ENCODE measurements at regions not wholly inside any gene's neighbourhood (a gene's known extent, or its start where the extent isn't known, plus 50 kb on each side); places are given as distances from the start of the nearest gene placed in this dataset.
A peak's percentile ranks its signal among the peaks of the same experiment; 100 is the strongest.

GRCh38 chr10:58996866-58997265 is 179.6 kb upstream of the PHYHIPL start:
- TF ChIP-seq POLR2A (IDR thresholded peaks at IDR 0.05): no peak
- TF ChIP-seq, protein P1, sequence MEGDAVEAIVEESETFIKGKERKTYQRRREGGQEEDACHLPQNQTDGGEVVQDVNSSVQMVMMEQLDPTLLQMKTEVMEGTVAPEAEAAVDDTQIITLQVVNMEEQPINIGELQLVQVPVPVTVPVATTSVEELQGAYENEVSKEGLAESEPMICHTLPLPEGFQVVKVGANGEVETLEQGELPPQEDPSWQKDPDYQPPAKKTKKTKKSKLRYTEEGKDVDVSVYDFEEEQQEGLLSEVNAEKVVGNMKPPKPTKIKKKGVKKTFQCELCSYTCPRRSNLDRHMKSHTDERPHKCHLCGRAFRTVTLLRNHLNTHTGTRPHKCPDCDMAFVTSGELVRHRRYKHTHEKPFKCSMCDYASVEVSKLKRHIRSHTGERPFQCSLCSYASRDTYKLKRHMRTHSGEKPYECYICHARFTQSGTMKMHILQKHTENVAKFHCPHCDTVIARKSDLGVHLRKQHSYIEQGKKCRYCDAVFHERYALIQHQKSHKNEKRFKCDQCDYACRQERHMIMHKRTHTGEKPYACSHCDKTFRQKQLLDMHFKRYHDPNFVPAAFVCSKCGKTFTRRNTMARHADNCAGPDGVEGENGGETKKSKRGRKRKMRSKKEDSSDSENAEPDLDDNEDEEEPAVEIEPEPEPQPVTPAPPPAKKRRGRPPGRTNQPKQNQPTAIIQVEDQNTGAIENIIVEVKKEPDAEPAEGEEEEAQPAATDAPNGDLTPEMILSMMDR (IDR thresholded peaks at IDR 0.05): no peak
- DNase-seq (ENCODE audit: low spot score in 2 of 2): no peak
- intact Hi-C loops (cut with DNase I; ENCODE audit: low total_unique reads): no loop called here
- no peak overlapping the region for H3K4me3 ChIP-seq (ENCODE audit: low read depth, poor library complexity, severe bottlenecking)
- 88 to 94% methylated on average over 2 of the region's 2 CpGs for WGBS, 2 donors

- H3K4me3 ChIP-seq (ENCODE audit: low read depth, poor library complexity, severe bottlenecking): no peak overlapping the region
- 67 to 83% methylated on average over 8 of the region's 8 CpGs for WGBS, 2 donors
- TF ChIP-seq, protein P1 (IDR thresholded peaks at IDR 0.05): no peak
- no peak for TF ChIP-seq POLR2A (IDR thresholded peaks at IDR 0.05)
- peak in 1 of 2 donors; percentile 59 for DNase-seq (ENCODE audit: low spot score in 2 of 2)
- intact Hi-C loops (cut with DNase I; ENCODE audit: low total_unique reads): no loop called here
These were observed 177.3 kb upstream of the PHYHIPL start for GRCh38 chr10:58998924-58999713.

GRCh38 chr10:59000162-59000825 is 176.1 kb upstream of the PHYHIPL start:
- H3K4me3 ChIP-seq (ENCODE audit: low read depth, poor library complexity, severe bottlenecking): no peak overlapping the region
- no peak for DNase-seq (ENCODE audit: low spot score in 2 of 2)
- 70 to 100% methylated on average over 1 of the region's 1 CpG for WGBS, 2 donors
- intact Hi-C loops (cut with DNase I; ENCODE audit: low total_unique reads): no loop called here
- TF ChIP-seq POLR2A (IDR thresholded peaks at IDR 0.05): no peak
- TF ChIP-seq, protein P1 (IDR thresholded peaks at IDR 0.05): no peak

DNA sequence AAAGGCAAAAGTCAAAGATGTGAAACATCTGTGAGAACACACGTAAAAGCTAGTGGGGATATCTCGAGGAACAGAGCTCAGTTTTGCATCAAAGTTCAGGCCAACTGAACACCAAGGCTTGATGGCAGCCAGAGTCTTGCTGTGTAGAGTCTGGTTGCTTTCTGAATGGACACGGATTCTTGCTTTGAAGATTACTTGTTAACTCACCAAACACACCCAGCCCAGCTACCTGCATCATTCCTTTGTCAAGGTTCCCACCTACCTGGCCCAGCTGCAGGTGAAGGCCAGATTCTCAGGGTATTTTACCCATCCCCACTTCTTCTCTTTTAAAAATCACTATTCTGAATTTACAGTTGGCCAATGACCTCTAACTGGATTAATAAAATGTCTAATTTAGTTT is 174.4 kb upstream of the PHYHIPL start:
- no peak overlapping the region for H3K4me3 ChIP-seq (ENCODE audit: low read depth, poor library complexity, severe bottlenecking)
- 73 to 78% methylated on average over 3 of the region's 3 CpGs for WGBS, 2 donors
- intact Hi-C loops (cut with DNase I; ENCODE audit: low total_unique reads): no loop called here
- no peak for DNase-seq (ENCODE audit: low spot score in 2 of 2)
- TF ChIP-seq, protein P1 (IDR thresholded peaks at IDR 0.05): no peak
- no peak for TF ChIP-seq POLR2A (IDR thresholded peaks at IDR 0.05)

DNA sequence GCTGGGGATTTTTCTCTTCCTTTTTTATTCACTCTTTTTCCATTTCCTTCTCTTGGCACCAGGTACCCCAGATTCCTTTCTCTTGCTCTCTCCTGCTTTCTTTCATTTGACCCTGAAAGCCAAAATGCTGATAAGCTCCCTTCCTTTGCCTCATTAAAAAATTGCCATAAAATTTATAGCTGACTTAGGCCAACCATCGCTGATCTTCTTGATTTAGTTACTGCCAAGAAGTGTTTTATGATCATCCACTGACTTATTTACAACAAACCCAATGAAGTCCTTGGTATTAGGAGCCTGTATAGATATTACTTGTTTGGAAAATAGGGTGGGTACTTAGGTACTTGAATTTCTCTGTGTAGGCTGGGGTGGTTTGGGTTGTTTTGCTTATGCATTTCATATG is 173.2 kb upstream of the PHYHIPL start:
- DNase-seq (ENCODE audit: low spot score in 2 of 2): no peak
- H3K4me3 ChIP-seq (ENCODE audit: low read depth, poor library complexity, severe bottlenecking): no peak overlapping the region
- intact Hi-C loops (cut with DNase I; ENCODE audit: low total_unique reads): no loop called here
- TF ChIP-seq, protein P1 (IDR thresholded peaks at IDR 0.05): no peak
- no peak for TF ChIP-seq POLR2A (IDR thresholded peaks at IDR 0.05)
- 30 to 45% methylated on average over 1 of the region's 1 CpG for WGBS, 2 donors
